ENCODE measurements at regions not wholly inside any gene's neighbourhood (a gene's known extent, or its start where the extent isn't known, plus 50 kb on each side); places are given as distances from the start of the nearest gene placed in this dataset.

DNA sequence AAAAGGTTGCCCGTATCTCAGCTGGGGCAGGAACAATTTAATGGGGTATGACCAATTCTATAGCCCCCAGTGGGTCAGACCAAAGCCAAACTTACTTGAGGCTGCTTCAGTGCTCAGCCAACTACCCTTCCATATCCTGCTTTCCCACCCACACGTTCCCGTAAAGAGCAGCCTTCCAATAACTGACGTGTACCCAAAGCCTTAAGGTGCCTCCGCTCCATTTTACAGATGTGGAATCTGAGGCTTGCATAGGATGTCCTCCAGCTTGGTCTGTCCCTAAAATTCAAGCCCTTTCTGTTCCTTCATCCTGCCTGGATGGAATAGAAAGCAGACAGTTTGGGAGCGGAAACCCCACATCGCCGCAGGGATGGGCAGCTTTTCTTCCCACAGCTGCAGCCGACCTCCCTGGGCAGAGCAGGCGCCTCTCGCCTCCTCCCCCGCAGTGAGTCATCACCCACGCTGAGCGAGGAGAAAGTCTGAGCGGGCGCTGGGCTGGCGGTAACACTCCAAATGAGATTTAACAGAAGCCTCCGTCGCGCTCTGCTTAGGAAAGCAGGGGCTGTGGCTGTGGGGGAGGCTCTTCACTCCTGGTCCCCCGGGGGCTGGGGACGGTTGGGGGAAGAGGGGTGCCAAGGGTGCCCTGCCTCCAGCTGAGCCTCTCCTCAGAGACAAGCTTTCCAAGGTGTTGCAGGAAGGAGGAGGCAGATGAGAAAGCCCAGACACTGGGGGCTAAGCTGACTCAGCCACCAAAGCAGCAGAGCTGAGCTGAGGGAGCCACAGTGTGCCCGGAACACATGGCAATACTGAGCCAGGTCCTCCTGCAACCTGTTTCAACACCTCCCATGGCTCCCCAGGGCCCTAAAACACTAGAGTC is 57.8 kb upstream of the HRH1 start (continued):
- TF ChIP-seq, protein P1, sequence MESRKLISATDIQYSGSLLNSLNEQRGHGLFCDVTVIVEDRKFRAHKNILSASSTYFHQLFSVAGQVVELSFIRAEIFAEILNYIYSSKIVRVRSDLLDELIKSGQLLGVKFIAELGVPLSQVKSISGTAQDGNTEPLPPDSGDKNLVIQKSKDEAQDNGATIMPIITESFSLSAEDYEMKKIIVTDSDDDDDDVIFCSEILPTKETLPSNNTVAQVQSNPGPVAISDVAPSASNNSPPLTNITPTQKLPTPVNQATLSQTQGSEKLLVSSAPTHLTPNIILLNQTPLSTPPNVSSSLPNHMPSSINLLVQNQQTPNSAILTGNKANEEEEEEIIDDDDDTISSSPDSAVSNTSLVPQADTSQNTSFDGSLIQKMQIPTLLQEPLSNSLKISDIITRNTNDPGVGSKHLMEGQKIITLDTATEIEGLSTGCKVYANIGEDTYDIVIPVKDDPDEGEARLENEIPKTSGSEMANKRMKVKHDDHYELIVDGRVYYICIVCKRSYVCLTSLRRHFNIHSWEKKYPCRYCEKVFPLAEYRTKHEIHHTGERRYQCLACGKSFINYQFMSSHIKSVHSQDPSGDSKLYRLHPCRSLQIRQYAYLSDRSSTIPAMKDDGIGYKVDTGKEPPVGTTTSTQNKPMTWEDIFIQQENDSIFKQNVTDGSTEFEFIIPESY (IDR thresholded peaks at IDR 0.05; ENCODE audit: extremely low read depth, insufficient replicate concordance, low read length), result no peak
- peak; percentile 81 for TF ChIP-seq CBX3 (IDR thresholded peaks at IDR 0.05; ENCODE audit: low read depth)
- 0 out of 2 replicates have a peak, but pooled peaks have one; percentile 19 for TF ChIP-seq SRF (IDR thresholded peaks at IDR 0.05; ENCODE audit: low read depth)
- no peak for TF ChIP-seq RAD21 (IDR thresholded peaks at IDR 0.05; ENCODE audit: low read depth)
- TF ChIP-seq CEBPB (IDR thresholded peaks at IDR 0.05; ENCODE audit: low read depth), result peak; percentile 35; the same call in 1 of the 2 replicates
- TF ChIP-seq ZNF274 (IDR thresholded peaks at IDR 0.05; ENCODE audit: low read depth, low read length), result no peak

DNA sequence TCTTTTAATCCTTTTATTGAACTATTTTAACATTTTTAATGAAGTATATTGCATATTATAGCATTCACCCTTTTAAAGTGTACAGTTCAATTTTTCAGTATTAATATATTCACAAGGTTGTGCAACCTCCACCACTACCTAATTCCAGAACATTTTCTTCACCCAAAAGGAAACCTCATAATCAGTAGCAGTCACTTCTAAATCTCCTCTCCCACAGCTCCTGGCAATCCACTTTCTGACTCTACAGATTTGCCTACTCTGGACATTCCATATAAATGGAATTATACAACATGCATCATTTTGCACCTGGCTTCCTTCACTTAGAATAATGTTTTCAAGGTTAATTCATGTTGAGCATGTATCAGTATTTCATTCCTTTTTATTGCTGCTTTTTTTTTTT is 55.0 kb upstream of the HRH1 start:
- Histone ChIP-seq H3K9me3 (ENCODE audit: control insufficient read depth in 1 of 2, insufficient read depth in 1 of 2, low read depth in 1 of 2, low read length in 2 of 2) (peaks cover 3% of the 10 kb centered on the region in 2 experiments; a peak in 2 of 4 replicates), H3K9me2 (ENCODE audit: insufficient read depth) (no peaks in the 10 kb centered on the region), H3K9ac (ENCODE audit: low read length) (no peak overlapping the region), H2AFZ (ENCODE audit: low read depth, low read length, poor library complexity, severe bottlenecking) (no peak overlapping the region), H4K20me1 (ENCODE audit: insufficient read depth) (no peaks in the 10 kb centered on the region), H3K27me3 (ENCODE audit: insufficient read depth, low read length) (no peaks in the 10 kb centered on the region), H3K79me2 (ENCODE audit: insufficient read depth, low read length) (no peaks in the 10 kb centered on the region), H3K36me3 (ENCODE audit: control insufficient read depth in 1 of 2, insufficient read depth in 2 of 2, low read length in 2 of 2) (no peaks in the 10 kb centered on the region), H3K27ac (ENCODE audit: low read depth, low read length) (no peak overlapping the region), H3K4me1 (ENCODE audit: control insufficient read depth in 1 of 2, insufficient read depth in 2 of 2, low read length in 2 of 2) (peaks cover 22 to 32% of the 10 kb centered on the region in 2 experiments; a peak in 3 of 4 replicates), H3K4me2 (ENCODE audit: low read length) (no peak overlapping the region), H3K4me3 (replicated peaks in 1 of 2; ENCODE audit: low read depth in 1 of 2, low read length in 2 of 2) (no peak overlapping the region)
- POLR2A ChIA-PET, result interaction anchor here (2.6 kb wide), 1 partner anchor 37 kb away, joined by 8 read pairs; no protein-coding TSS in a partner anchor
- no TSS peak for BruUV-seq (replicated peaks)
- DNase-seq (ENCODE audit: low read depth, low spot score) (no peak), ATAC-seq (no peak)
- intact Hi-C loops (cut with micrococcal nuclease), result no loop called here
- TF ChIP-seq EGR1 (IDR thresholded peaks at IDR 0.05; ENCODE audit: low read depth) (no peak), SRF (IDR thresholded peaks at IDR 0.05; ENCODE audit: low read depth) (no peak)
- CTCF ChIA-PET, result no interaction called here
- RAD21 ChIA-PET (ENCODE audit: low non-redundant PET in 1 of 2, low total read pairs in 2 of 2, uncharacterized antibody in 2 of 2, unreplicated experiment in 2 of 2), result no interaction called here
